ENCODE measurements at regions not wholly inside any gene's neighbourhood (a gene's known extent, or its start where the extent isn't known, plus 50 kb on each side); places are given as distances from the start of the nearest gene placed in this dataset.

- WGBS, 4 donors, result 87 to 90% (median 88%) methylated on average over 6 of the region's 6 CpGs
- intact Hi-C loops (cut with DNase I), result no loop called here
- Histone ChIP-seq H3K4me1 (replicated peaks in 1 of 2) (peaks cover 0 to 20% of the 10 kb centered on the region in 2 donors), H3K4me3 (no peak overlapping the region), H3K27me3 (no peaks in the 10 kb centered on the region), H3K36me3 (replicated peaks in 1 of 2) (no peaks in the 10 kb centered on the region), H3K27ac (no peak overlapping the region), H3K9me3 (replicated peaks in 1 of 3) (peaks cover 0 to 5% (median 0%) of the 10 kb centered on the region in 3 donors)
- DNase-seq, result no peak
- TF ChIP-seq POLR2A (IDR thresholded peaks at IDR 0.05), result no peak
- TF ChIP-seq, protein P1, sequence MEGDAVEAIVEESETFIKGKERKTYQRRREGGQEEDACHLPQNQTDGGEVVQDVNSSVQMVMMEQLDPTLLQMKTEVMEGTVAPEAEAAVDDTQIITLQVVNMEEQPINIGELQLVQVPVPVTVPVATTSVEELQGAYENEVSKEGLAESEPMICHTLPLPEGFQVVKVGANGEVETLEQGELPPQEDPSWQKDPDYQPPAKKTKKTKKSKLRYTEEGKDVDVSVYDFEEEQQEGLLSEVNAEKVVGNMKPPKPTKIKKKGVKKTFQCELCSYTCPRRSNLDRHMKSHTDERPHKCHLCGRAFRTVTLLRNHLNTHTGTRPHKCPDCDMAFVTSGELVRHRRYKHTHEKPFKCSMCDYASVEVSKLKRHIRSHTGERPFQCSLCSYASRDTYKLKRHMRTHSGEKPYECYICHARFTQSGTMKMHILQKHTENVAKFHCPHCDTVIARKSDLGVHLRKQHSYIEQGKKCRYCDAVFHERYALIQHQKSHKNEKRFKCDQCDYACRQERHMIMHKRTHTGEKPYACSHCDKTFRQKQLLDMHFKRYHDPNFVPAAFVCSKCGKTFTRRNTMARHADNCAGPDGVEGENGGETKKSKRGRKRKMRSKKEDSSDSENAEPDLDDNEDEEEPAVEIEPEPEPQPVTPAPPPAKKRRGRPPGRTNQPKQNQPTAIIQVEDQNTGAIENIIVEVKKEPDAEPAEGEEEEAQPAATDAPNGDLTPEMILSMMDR (IDR thresholded peaks at IDR 0.05), result no peak
Measured at GRCh38 chr1:81228926-81229325, 571.8 kb upstream of the ADGRL2 start.

- intact Hi-C loops (cut with DNase I), result no loop called here
- H3K27me3 ChIP-seq, result no peaks in the 10 kb centered on the region
- no peak overlapping the region for H3K4me3 ChIP-seq
Measured at GRCh38 chr1:81226603-81226928, 574.2 kb upstream of the ADGRL2 start.

DNA sequence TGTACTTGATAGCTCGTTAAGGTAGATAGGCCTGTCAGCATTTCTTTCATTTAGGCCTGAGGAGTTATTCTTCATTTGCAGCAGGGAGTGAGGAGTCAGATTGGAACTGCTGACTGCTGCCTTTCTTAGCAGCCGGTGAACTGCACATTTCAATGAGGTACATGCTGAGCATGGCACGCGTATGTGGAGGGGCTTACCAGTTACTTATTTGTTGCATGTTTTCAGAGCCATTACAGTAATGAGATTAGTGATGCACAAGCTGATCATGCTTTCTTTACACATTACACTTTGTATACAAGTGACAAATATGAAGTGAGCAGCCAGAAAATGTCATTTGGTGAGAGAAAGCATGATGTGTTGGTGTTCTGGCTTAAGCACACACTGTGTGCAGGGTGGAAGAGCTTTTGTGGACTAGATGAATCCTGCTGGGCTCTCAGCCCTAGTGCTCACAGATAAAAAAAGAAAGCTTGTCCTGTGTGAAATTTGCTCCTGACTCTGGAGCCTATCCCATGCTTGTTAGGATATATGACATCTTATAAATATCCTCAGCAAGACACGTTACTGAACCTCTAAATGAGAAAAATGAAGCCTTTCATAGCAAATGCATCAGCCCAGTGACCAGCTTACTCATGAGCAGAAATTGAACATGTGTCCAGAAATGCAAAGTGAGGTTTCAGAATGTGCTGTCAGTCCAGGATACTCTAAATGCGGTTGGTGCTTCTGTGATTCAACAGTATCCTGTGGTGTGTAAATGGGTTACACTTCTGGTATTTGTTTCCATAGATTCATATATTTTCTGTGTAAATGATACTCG is 574.7 kb upstream of the ADGRL2 start:
- Histone ChIP-seq H3K4me1 (replicated peaks in 1 of 2) (peaks cover 0 to 2% of the 10 kb centered on the region in 2 donors), H3K27ac (no peak overlapping the region), H3K9me3 (replicated peaks in 1 of 3) (peaks cover 0 to 5% (median 0%) of the 10 kb centered on the region in 3 donors), H3K4me3 (no peak overlapping the region), H3K36me3 (replicated peaks in 1 of 2) (no peaks in the 10 kb centered on the region), H3K27me3 (no peaks in the 10 kb centered on the region)
- no peak for DNase-seq
- TF ChIP-seq POLR2A (IDR thresholded peaks at IDR 0.05), result no peak
- TF ChIP-seq, protein P1 (IDR thresholded peaks at IDR 0.05), result no peak
- intact Hi-C loops (cut with DNase I), result no loop called here
- WGBS, 4 donors, result 85 to 92% (median 88%) methylated on average over 7 of the region's 7 CpGs

More at GRCh38 chr1:81226603-81226928, 574.2 kb upstream of the ADGRL2 start:
- H3K27ac ChIP-seq, result no peak overlapping the region
- WGBS, 4 donors, result 83 to 97% (median 94%) methylated on average over 2 of the region's 2 CpGs
- TF ChIP-seq POLR2A (IDR thresholded peaks at IDR 0.05), result no peak
- TF ChIP-seq, protein P1 (IDR thresholded peaks at IDR 0.05), result no peak
- peaks cover 0 to 7% of the 10 kb centered on the region in 2 donors for H3K4me1 ChIP-seq (replicated peaks in 1 of 2)
- H3K9me3 ChIP-seq (replicated peaks in 1 of 3), result peaks cover 0 to 5% (median 0%) of the 10 kb centered on the region in 3 donors
- no peak for DNase-seq
- no peaks in the 10 kb centered on the region for H3K36me3 ChIP-seq (replicated peaks in 1 of 2)

- Histone ChIP-seq H3K4me3 (no peak overlapping the region), H3K9me3 (replicated peaks in 1 of 3) (peaks cover 0 to 5% (median 0%) of the 10 kb centered on the region in 3 donors), H3K4me1 (replicated peaks in 1 of 2) (no peaks in the 10 kb centered on the region), H3K27me3 (no peaks in the 10 kb centered on the region), H3K36me3 (replicated peaks in 1 of 2) (no peaks in the 10 kb centered on the region), H3K27ac (no peak overlapping the region)
- no peak for TF ChIP-seq POLR2A (IDR thresholded peaks at IDR 0.05)
- TF ChIP-seq, protein P1 (IDR thresholded peaks at IDR 0.05), result no peak
- no peak for DNase-seq
- intact Hi-C loops (cut with DNase I), result no loop called here
Measured at GRCh38 chr1:81224222-81224621, 576.5 kb upstream of the ADGRL2 start.

All from adrenal gland (tissue), 9 donors.